HUES48 (cell line): ENCODE measurements at regions not wholly inside any gene's neighbourhood (a gene's known extent, or its start where the extent isn't known, plus 50 kb on each side); places are given as distances from the start of the nearest gene placed in this dataset.

Source experiments
- H3K27ac ChIP-seq: one replicate; pipeline ENCODE4 v1.7.0; 2013; ENCODE audit warnings: low read depth, low read length, inconsistent platforms
- H3K27me3 ChIP-seq: 2 replicates; pipeline ENCODE4 v1.6.1; 2013; ENCODE audit warnings: mild to moderate bottlenecking, low read length; ENCODE audit not compliant: control insufficient read depth, insufficient read depth
- H3K36me3 ChIP-seq: 2 replicates; pipeline ENCODE4 v1.6.1; 2013; ENCODE audit warnings: low read length; ENCODE audit not compliant: control insufficient read depth, insufficient read depth
- H3K4me1 ChIP-seq: 2 replicates; pipeline ENCODE4 v1.6.1; 2013; ENCODE audit warnings: mild to moderate bottlenecking, low read length; ENCODE audit not compliant: control insufficient read depth, insufficient read depth
- H3K4me3 ChIP-seq: 2 replicates; pipeline ENCODE4 v1.5.1; 2013; ENCODE audit warnings: mild to moderate bottlenecking, low read depth, low read length
- H3K9ac ChIP-seq: 2 replicates; pipeline ENCODE4 v1.6.1; 2013; ENCODE audit warnings: mild to moderate bottlenecking, low read depth, low read length, moderate library complexity
- H3K9me3 ChIP-seq: 2 replicates; pipeline ENCODE4 v1.6.1; 2013; ENCODE audit warnings: low read length; ENCODE audit not compliant: control insufficient read depth, insufficient read depth

DNA sequence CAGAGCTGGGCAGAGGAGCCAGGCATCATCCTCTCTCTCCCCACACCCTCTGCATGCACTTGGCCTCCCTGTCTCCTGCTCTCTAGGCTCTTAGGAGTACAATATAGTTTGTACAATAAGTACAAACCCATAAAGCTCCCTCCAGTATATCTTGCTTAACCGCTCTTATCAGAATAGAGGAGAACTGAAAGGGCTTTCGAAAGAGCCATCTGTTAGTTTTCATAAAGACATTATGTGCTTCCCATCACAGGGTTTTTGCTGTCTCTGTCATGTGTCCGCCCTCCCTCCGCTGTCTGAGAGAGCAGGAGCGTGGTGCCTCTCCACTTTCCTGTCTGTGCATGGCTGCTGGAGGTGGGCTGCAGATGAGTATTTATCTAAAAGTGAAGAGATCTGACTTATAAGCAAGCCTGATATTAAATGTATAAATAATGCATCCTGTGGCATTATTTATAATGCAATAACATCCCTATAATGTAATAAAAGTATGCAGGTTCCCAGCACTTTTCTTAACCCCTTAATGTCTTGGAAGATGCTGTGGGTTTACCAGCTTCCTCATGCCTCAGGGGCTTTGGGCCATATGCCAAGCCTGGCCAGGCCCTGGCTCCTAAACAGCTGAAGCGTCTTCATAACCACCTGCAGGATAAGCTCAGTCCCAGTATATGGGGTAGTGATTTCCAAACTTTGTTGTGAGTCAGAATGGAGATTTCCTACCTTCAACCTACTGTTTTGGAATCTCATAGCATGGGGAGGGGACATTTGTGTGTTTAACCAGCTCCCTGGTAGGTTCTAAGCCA lies 297.1 kb downstream of the DHX35 start:
- H3K4me3 ChIP-seq: no peak overlapping the region
- no peaks in the 10 kb centered on the region for H3K36me3 ChIP-seq
- H3K9ac ChIP-seq: no peak overlapping the region
- no peaks in the 10 kb centered on the region for H3K4me1 ChIP-seq
- no peaks in the 10 kb centered on the region for H3K9me3 ChIP-seq
- no peaks in the 10 kb centered on the region for H3K27me3 ChIP-seq
- no peak overlapping the region for H3K27ac ChIP-seq

GRCh38 chr20:39258253-39258652 lies 296.1 kb downstream of the DHX35 start:
- H3K27ac ChIP-seq: no peak overlapping the region

GRCh38 chr20:39253051-39253755 lies 291.1 kb downstream of the DHX35 start:
- no peak overlapping the region for H3K27ac ChIP-seq
- no peaks in the 10 kb centered on the region for H3K36me3 ChIP-seq
- no peaks in the 10 kb centered on the region for H3K4me1 ChIP-seq
- no peaks in the 10 kb centered on the region; the same call in 1 of the 2 replicates for H3K27me3 ChIP-seq
- no peak overlapping the region for H3K9ac ChIP-seq
- H3K4me3 ChIP-seq: no peak overlapping the region
- H3K9me3 ChIP-seq: no peaks in the 10 kb centered on the region

More at GRCh38 chr20:39258253-39258652, 296.1 kb downstream of the DHX35 start:
- no peak overlapping the region for H3K4me3 ChIP-seq
- H3K9me3 ChIP-seq: no peaks in the 10 kb centered on the region
- H3K4me1 ChIP-seq: no peaks in the 10 kb centered on the region
- no peaks in the 10 kb centered on the region for H3K27me3 ChIP-seq
- H3K36me3 ChIP-seq: no peaks in the 10 kb centered on the region
- no peak overlapping the region for H3K9ac ChIP-seq

- no peaks in the 10 kb centered on the region for H3K36me3 ChIP-seq
- no peaks in the 10 kb centered on the region; the same call in 1 of the 2 replicates for H3K27me3 ChIP-seq
- H3K4me3 ChIP-seq: no peak overlapping the region
- H3K27ac ChIP-seq: no peak overlapping the region
- no peaks in the 10 kb centered on the region for H3K4me1 ChIP-seq
- no peaks in the 10 kb centered on the region for H3K9me3 ChIP-seq
- no peak overlapping the region for H3K9ac ChIP-seq
Measured at GRCh38 chr20:39252035-39252434, 289.9 kb downstream of the DHX35 start.

GRCh38 chr20:39249798-39250197 lies 287.7 kb downstream of the DHX35 start:
- no peaks in the 10 kb centered on the region for H3K36me3 ChIP-seq

DNA sequence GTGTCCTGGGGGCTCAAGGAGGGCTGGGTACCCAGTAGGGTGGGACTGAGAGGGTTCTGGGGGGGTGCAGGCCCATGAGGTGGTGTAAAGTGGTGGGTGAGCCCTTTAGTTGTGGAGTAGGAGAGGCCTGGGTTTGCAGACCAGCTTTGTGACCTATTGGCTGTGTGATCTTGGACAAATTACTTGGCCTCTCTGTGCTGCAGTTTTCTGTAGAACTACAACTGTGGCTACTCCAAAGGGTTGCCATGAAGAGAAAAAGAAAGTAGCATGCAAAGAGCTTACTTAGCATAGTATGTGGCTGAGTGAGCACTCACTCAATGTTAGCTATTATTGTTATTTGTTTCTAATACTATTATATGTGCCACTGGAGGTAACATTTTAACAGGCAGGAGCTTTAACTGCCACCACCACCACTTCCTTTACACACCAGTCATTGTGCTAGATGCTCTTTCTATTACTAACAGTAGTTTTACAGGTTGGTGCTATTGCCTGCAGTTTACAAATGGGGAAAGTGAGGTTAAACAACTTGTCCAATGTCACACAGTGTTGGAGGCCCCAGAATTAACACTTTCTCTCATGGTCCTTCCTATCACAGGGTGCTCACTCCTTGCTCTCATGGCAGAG lies 286.8 kb downstream of the DHX35 start:
- Histone ChIP-seq H3K27me3 (no peaks in the 10 kb centered on the region; the same call in 1 of the 2 replicates), H3K9ac (no peak overlapping the region), H3K27ac (no peak overlapping the region), H3K9me3 (no peaks in the 10 kb centered on the region), H3K4me1 (no peaks in the 10 kb centered on the region), H3K36me3 (no peaks in the 10 kb centered on the region), H3K4me3 (no peak overlapping the region)

More at GRCh38 chr20:39249798-39250197, 287.7 kb downstream of the DHX35 start:
- Histone ChIP-seq H3K27me3 (no peaks in the 10 kb centered on the region; the same call in 1 of the 2 replicates), H3K9ac (no peak overlapping the region), H3K4me3 (no peak overlapping the region), H3K9me3 (no peaks in the 10 kb centered on the region), H3K4me1 (no peaks in the 10 kb centered on the region), H3K27ac (no peak overlapping the region)

DNA sequence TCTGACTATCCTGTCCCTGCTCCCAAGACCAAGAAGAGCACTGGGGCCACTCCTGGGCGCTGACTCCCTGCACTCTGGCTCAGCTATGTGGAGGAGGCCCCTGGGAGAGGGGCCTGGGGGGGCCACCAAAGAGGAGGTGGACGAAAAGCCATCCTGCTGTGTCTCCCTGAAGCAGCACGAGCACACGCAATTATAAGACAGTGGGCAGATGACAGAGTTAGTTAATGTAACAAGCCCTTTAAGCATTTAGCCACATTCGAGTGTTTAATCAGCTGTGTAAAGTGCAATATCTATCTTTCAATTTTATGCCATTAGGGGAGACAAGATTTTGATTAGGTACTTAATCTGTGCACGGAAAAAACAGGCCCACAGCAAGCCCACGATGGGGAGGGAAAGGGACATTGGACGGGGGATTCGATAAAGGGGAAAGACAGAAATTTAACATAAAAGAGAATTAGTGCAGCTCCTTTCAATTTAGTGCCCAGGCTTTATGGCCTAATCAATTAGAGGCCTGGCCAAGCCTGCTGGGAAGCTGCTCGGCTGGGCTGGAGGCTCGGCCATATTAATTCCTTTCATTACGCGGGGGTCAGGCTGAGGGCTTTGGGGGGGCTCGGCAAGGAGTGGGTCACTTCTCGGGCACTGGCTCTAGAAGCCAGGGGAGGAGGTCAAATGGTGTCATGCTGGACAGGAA lies 286.2 kb downstream of the DHX35 start:
- Histone ChIP-seq H3K27me3 (no peaks in the 10 kb centered on the region; the same call in 1 of the 2 replicates), H3K9ac (no peak overlapping the region), H3K27ac (no peak overlapping the region), H3K4me1 (no peaks in the 10 kb centered on the region), H3K9me3 (no peaks in the 10 kb centered on the region), H3K36me3 (no peaks in the 10 kb centered on the region), H3K4me3 (no peak overlapping the region)

DNA sequence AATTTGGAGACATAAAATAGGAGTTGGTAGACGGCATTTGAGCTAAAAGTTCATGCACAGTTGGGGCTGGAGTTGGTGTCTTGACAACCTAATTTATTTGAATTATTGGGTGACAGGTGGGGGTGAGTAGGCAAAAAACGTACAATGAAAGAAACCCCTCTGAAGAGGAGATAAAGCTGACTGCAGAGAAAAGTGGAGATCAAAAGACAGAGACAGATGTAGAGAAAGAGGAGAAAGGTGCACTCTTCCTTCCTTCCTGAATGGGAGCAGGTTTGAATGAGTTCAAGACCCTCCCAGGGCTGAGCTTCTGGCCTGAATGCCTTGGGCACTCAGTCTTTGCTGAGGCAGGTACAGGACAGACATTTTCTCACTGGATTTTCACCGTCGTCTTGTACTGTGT lies 284.3 kb downstream of the DHX35 start:
- H3K4me1 ChIP-seq: no peaks in the 10 kb centered on the region

DNA sequence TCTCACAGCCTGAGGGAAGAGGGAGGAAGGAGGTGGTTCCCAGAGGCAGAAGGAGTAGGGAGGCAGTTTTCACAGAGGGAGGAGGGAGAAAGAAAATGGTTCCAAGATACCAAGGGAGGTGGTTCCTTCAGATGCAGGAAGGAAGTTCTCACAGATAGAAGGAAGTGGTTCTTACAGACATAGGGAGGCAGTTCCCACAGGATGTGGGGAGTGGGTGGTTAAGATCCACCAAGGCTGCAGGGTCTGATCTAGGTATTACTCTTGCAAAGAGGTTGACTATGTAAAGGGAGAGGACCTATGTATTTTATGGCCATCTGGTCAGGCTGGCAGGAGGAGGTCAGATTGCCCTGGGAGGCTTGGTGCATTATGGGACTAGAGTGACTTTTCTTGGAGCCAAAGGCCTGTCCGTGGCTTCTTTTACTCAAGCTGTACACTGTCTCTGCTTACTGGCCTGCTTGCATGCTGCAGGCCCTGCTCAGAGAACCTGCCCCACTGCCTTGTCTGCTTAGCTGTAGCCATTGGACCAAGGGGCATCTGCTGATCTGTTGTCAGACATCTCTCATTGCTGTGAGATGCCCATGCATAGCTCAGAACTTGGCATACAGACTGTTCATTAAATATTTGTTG lies 283.7 kb downstream of the DHX35 start:
- Histone ChIP-seq H3K27ac (no peak overlapping the region), H3K27me3 (no peaks in the 10 kb centered on the region), H3K9me3 (no peaks in the 10 kb centered on the region), H3K36me3 (no peaks in the 10 kb centered on the region), H3K4me1 (no peaks in the 10 kb centered on the region), H3K9ac (no peak overlapping the region), H3K4me3 (no peak overlapping the region)

More for the DNA sequence above, 284.3 kb downstream of the DHX35 start:
- Histone ChIP-seq H3K4me3 (no peak overlapping the region), H3K9ac (no peak overlapping the region), H3K27me3 (no peaks in the 10 kb centered on the region), H3K9me3 (no peaks in the 10 kb centered on the region), H3K36me3 (no peaks in the 10 kb centered on the region), H3K27ac (no peak overlapping the region)

GRCh38 chr20:39243962-39244361 lies 281.8 kb downstream of the DHX35 start:
- H3K27ac ChIP-seq: no peak overlapping the region
- no peaks in the 10 kb centered on the region for H3K9me3 ChIP-seq
- H3K9ac ChIP-seq: no peak overlapping the region
- no peak overlapping the region for H3K4me3 ChIP-seq
- no peaks in the 10 kb centered on the region for H3K27me3 ChIP-seq
- H3K4me1 ChIP-seq: no peaks in the 10 kb centered on the region
- H3K36me3 ChIP-seq: no peaks in the 10 kb centered on the region
